Gastrocnemius medialis (tissue), 4 donors: ENCODE measurements at regions not wholly inside any gene's neighbourhood (a gene's known extent, or its start where the extent isn't known, plus 50 kb on each side); places are given as distances from the start of the nearest gene placed in this dataset.
A peak's percentile ranks its signal among the peaks of the same experiment; 100 is the strongest.

Experiments used
- ATAC-seq, 2 donors: fragments of 150-250 bp; one replicate each; pipeline ENCODE4 v1.9.1; 2016
- DNase-seq, 2 donors: peaks; one replicate each; pipeline ENCODE4 v3.0.0-alpha.2; 2019
- H3K27ac ChIP-seq, 4 donors: fragments of 200-600 bp; sonication (generic); 1 replicate in 1 of 4; 2 replicates in 3 of 4; pipeline ENCODE4 v1.5.1; 2016 to 2018; ENCODE audit warnings: mild to moderate bottlenecking in 2 of 4, moderate library complexity in 1 of 4
- H3K27me3 ChIP-seq, 3 donors: fragments of 200-600 bp; sonication (generic) in 2 of 3; 1 replicate in 1 of 3; 2 replicates in 2 of 3; pipeline versions ENCODE4 v1.5.1 to v1.6.0; 2016 to 2019; ENCODE audit warnings: mild to moderate bottlenecking in 1 of 3, moderate library complexity in 1 of 3
- H3K36me3 ChIP-seq, 2 donors: fragments of 200-600 bp; sonication (generic) in 1 of 2; one replicate each; pipeline ENCODE4 v1.5.1; 2017 to 2018
- H3K4me1 ChIP-seq, 2 donors: fragments of 200-600 bp; sonication (generic) in 1 of 2; one replicate each; pipeline ENCODE4 v1.5.1; 2016 to 2017; ENCODE audit warnings: mild to moderate bottlenecking in 2 of 2
- H3K4me3 ChIP-seq, 4 donors: fragments of 200-600 bp; sonication (generic) in 3 of 4; 1 replicate in 1 of 4; 2 replicates in 3 of 4; pipeline ENCODE4 v1.5.1; 2016 to 2019; ENCODE audit warnings: mild to moderate bottlenecking in 2 of 4
- H3K9me3 ChIP-seq, 3 donors: fragments of 200-600 bp; sonication (generic) in 2 of 3; 1 replicate in 1 of 3; 2 replicates in 2 of 3; pipeline ENCODE4 v1.5.1; 2016 to 2019
- POLR2A ChIP-seq, 2 donors: fragments of 450-650 bp; IDR thresholded peaks; one replicate each; pipeline ENCODE4 v1.6.1; 2017; ENCODE audit warnings: antibody characterized with exemption in 2 of 2, mild to moderate bottlenecking in 2 of 2, moderate library complexity in 2 of 2
- in situ Hi-C, 4 donors: fragments of 200-750 bp; cut with MboI; loops; one replicate each; pipeline versions ENCODE4 v1.15.0 to v1.8.0; 2017; ENCODE audit warnings: low sequenced_read_pairs in 4 of 4
- intact Hi-C: fragments of 100-400 bp; cut with DNase I; formaldehyde crosslinking; loops from one replicate; pipeline ENCODE4 v1.15.1; 2023; ENCODE audit warnings: low total_unique reads
- TF ChIP-seq, protein P1 (sequence below), 5 experiments: fragments of 450-650 bp in 3 of 5; fragments of 200-600 bp in 2 of 5; sonication (generic) in 2 of 5; IDR thresholded peaks in 4 of 5; conservative IDR thresholded peaks in 1 of 5; 1 replicate in 4 of 5; 2 replicates in 1 of 5; pipeline ENCODE4 v1.5.1; 2016 to 2019; ENCODE audit warnings: antibody characterized with exemption in 5 of 5, mild to moderate bottlenecking in 3 of 5, moderate library complexity in 3 of 5

DNA sequence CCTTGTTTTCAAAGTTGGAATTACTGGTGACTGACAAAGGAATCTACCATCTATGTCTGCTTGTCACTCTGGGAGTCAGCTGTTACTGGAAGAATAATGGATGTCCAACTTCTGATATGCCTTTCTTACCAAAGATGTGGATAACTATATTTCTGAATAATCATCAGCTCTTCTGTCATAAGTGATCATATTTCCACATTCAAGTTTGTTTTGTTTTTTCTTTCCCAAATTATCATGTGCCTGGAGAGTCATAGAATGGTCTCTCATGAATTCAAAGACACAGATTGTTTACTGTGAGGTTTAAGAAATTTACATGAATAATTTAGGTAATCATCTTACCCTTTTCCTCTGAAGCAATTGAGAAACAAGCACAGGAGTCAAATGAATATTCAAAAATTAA lies 986.7 kb upstream of the CDH2 start:
- no peaks in the 10 kb centered on the region for H3K4me1 ChIP-seq
- H3K9me3 ChIP-seq = no peaks in the 10 kb centered on the region
- intact Hi-C loops (no loop called here), in situ Hi-C loops (no loop called here)
- DNase-seq = no peak
- H3K27ac ChIP-seq = peak overlapping the region in 2 of 4 donors; percentile 1 to 21
- H3K27me3 ChIP-seq = no peaks in the 10 kb centered on the region
- TF ChIP-seq, protein P1, sequence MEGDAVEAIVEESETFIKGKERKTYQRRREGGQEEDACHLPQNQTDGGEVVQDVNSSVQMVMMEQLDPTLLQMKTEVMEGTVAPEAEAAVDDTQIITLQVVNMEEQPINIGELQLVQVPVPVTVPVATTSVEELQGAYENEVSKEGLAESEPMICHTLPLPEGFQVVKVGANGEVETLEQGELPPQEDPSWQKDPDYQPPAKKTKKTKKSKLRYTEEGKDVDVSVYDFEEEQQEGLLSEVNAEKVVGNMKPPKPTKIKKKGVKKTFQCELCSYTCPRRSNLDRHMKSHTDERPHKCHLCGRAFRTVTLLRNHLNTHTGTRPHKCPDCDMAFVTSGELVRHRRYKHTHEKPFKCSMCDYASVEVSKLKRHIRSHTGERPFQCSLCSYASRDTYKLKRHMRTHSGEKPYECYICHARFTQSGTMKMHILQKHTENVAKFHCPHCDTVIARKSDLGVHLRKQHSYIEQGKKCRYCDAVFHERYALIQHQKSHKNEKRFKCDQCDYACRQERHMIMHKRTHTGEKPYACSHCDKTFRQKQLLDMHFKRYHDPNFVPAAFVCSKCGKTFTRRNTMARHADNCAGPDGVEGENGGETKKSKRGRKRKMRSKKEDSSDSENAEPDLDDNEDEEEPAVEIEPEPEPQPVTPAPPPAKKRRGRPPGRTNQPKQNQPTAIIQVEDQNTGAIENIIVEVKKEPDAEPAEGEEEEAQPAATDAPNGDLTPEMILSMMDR (IDR thresholded peaks at IDR 0.05 in 4 of 5, conservative IDR thresholded peaks at IDR 0.05 in 1 of 5) = no peak
- no peak for TF ChIP-seq POLR2A (IDR thresholded peaks at IDR 0.05)
- H3K36me3 ChIP-seq = no peaks in the 10 kb centered on the region
- no peak overlapping the region for H3K4me3 ChIP-seq
- no peak for ATAC-seq

DNA sequence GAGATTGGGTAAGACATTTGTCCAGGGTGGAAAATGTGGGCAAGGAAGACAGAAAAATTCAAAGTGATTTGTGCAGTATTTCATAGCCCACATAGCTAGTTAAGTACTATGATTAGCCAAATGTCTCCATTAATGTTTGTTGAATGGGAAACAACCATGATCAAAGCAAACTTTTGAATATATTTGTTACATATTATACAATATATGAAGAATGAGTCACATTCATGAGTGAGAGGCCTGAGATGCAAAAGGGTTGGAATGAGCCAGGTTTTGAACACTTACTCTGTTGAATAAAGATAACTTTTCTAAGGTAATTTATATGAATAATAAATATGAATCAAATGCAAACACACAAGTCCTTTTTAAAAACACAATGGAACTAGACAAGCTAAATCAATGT lies 984.5 kb upstream of the CDH2 start:
- in situ Hi-C loops = no loop called here
- intact Hi-C loops = no loop called here
- no peaks in the 10 kb centered on the region for H3K9me3 ChIP-seq

DNA sequence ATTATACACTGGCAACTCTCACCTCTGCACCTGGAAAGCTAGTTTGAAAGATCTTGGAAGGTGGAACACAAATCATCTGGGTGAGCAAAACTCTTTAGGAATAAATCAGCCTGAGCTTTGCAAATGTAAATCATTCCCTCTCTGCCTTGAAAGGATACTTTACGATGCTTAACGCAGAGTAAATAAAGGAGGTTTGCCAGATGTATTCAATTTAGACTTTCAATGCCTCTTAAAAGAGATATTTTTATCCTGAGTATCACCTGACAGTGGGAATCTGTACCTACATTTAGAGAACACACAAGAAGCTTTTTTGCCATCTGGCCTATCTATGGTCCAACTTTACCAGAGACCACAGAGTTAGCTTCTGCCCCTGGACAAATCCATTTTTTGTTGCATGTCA lies 983.2 kb upstream of the CDH2 start:
- H3K4me1 ChIP-seq = no peaks in the 10 kb centered on the region
- no peaks in the 10 kb centered on the region for H3K9me3 ChIP-seq
- DNase-seq (no peak), ATAC-seq (no peak)
- H3K27ac ChIP-seq = no peak overlapping the region
- intact Hi-C loops = no loop called here
- no peaks in the 10 kb centered on the region for H3K36me3 ChIP-seq
- no peaks in the 10 kb centered on the region for H3K27me3 ChIP-seq
- no peak for TF ChIP-seq POLR2A (IDR thresholded peaks at IDR 0.05)
- TF ChIP-seq, protein P1 (IDR thresholded peaks at IDR 0.05 in 4 of 5, conservative IDR thresholded peaks at IDR 0.05 in 1 of 5) = no peak
- H3K4me3 ChIP-seq = no peak overlapping the region
- in situ Hi-C loops = no loop called here

More for the DNA sequence above, 984.5 kb upstream of the CDH2 start:
- Histone ChIP-seq H3K4me1 (no peaks in the 10 kb centered on the region), H3K36me3 (no peaks in the 10 kb centered on the region), H3K27ac (no peak overlapping the region), H3K4me3 (no peak overlapping the region), H3K27me3 (no peaks in the 10 kb centered on the region)
- TF ChIP-seq, protein P1 (IDR thresholded peaks at IDR 0.05 in 4 of 5, conservative IDR thresholded peaks at IDR 0.05 in 1 of 5) = no peak
- TF ChIP-seq POLR2A (IDR thresholded peaks at IDR 0.05) = no peak
- no peak for DNase-seq
- no peak for ATAC-seq

DNA sequence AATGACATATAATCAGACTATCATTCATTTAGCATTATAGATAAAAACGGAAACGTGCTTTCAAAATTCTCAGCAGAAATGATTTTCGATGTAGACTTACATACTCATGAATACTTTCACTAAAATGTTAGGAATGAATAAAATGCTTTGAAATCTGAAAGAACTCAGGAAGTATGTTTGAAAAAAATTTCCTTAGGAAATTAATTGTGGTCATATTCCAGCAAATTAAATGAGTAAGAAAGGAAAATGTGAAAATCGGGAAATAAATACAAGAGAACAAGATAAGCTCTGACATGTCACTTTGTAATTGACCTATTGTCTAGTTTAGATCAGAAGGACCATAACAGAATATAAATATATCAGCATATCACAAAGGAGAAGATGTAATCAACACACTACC lies 981.0 kb upstream of the CDH2 start:
- Histone ChIP-seq H3K27ac (no peak overlapping the region), H3K9me3 (no peaks in the 10 kb centered on the region), H3K4me1 (no peaks in the 10 kb centered on the region), H3K27me3 (no peaks in the 10 kb centered on the region), H3K36me3 (no peaks in the 10 kb centered on the region), H3K4me3 (no peak overlapping the region)
- TF ChIP-seq POLR2A (IDR thresholded peaks at IDR 0.05) = no peak
- TF ChIP-seq, protein P1 (IDR thresholded peaks at IDR 0.05 in 4 of 5, conservative IDR thresholded peaks at IDR 0.05 in 1 of 5) = no peak
- in situ Hi-C loops (no loop called here), intact Hi-C loops (no loop called here)
- DNase-seq = no peak
- ATAC-seq = no peak

DNA sequence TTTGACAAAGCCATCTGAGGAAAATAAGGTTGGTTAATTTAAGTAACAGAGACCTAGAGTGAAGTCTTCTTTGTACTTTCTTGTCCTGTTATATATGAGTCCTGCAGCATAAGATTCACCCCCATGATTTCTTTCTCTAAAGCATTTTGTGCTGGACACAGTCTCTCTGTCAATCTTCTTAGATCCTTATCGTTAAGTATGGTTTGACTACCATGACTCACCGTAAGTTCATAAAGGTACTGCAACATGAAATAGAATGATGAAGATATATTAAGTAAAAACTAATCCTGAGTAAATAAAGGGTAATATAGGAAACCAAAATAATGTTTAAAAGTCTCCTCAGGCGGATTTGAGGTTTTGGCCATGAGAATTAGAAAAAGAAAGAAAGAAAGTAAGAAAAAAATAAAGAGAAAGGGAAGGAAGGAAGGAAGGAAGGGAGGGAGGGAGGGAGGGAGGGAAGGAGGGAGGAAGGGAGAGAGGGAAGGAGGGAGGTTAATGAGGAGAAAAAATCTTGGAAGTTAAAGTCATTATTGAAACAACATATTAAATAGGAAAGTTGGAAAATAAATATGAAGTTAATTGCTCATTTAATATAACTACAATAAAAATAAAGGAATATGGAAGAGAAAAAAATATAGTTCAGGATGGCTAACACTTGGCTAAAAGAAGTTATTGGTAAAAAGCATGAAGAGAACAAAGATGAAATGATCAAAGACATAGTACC lies 980.3 kb upstream of the CDH2 start:
- in situ Hi-C loops (no loop called here), intact Hi-C loops (no loop called here)
- no peaks in the 10 kb centered on the region for H3K4me1 ChIP-seq
- TF ChIP-seq POLR2A (IDR thresholded peaks at IDR 0.05) = no peak
- TF ChIP-seq, protein P1 (IDR thresholded peaks at IDR 0.05 in 4 of 5, conservative IDR thresholded peaks at IDR 0.05 in 1 of 5) = no peak
- no peak for DNase-seq
- no peaks in the 10 kb centered on the region for H3K27me3 ChIP-seq
- no peak overlapping the region for H3K27ac ChIP-seq
- no peaks in the 10 kb centered on the region for H3K36me3 ChIP-seq
- no peak overlapping the region for H3K4me3 ChIP-seq
- ATAC-seq = no peak
- H3K9me3 ChIP-seq = no peaks in the 10 kb centered on the region
